Activated T-cell treated with anti-CD3 and anti-CD28 coated beads, Interleukin-2, amount 50 U/mL, for 72 hours (primary cell): ENCODE measurements at regions not wholly inside any gene's neighbourhood (a gene's known extent, or its start where the extent isn't known, plus 50 kb on each side); places are given as distances from the start of the nearest gene placed in this dataset.

Experiments used
- ATAC-seq, 2 donors: fragments of 150-1000 bp; cut with Tn5 transposase; replicated peaks in 1 of 2; 2 replicates each; pipeline ENCODE4 v1.10.0; 2021; ENCODE audit warnings: moderate library complexity in 2 of 2, mild to moderate bottlenecking in 1 of 2
- DNase-seq, 2 donors: peaks; one replicate each; pipeline ENCODE4 v3.0.0; 2021 to 2022; ENCODE audit warnings: mixed read lengths in 1 of 2
- H3K27ac Mint-ChIP-seq: one replicate; pipeline ENCODE4 v1.8.0; 2022; ENCODE audit warnings: mild to moderate bottlenecking, moderate library complexity, mixed read lengths
- H3K27me3 Mint-ChIP-seq: one replicate; pipeline ENCODE4 v1.8.0; 2022; ENCODE audit warnings: low read depth, mixed read lengths
- H3K36me3 Mint-ChIP-seq, 2 donors: one replicate each; pipeline ENCODE4 v1.8.0; 2022; ENCODE audit warnings: mixed read lengths in 2 of 2, mild to moderate bottlenecking in 1 of 2; ENCODE audit not compliant: insufficient read depth in 2 of 2
- H3K4me1 Mint-ChIP-seq: one replicate; pipeline ENCODE4 v1.8.0; 2022; ENCODE audit warnings: low read depth, mixed read lengths
- H3K4me3 Mint-ChIP-seq, 2 donors: one replicate each; pipeline ENCODE4 v1.8.0; 2022; ENCODE audit warnings: mild to moderate bottlenecking in 2 of 2, mixed read lengths in 2 of 2, moderate library complexity in 2 of 2
- H3K9me3 Mint-ChIP-seq, 2 donors: one replicate each; pipeline ENCODE4 v1.8.0; 2022; ENCODE audit warnings: mixed read lengths in 2 of 2

DNA sequence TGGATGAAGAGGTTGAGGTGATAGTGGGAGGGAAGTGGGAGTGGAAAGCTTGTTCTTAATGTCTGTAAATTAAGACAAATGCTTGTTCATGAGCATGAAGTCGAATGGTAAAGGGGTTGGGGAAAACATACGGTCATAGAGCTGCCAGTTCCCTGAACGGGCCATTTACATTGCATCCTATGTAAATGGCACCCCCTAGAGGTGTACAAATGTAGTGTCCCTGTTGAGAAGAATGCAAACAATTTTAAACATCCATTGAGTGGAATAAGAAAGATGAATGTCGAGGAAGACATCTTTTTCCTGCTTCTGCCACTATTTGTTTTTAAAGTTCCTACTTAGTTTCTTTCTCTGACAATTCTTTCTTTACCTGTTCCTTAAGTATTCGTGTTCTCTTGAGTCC, 155.7 kb downstream of the RDH14 start:
- Mint-ChIP-seq H3K4me1 (no peaks in the 10 kb centered on the region), H3K4me3 (no peak overlapping the region), H3K9me3 (no peaks in the 10 kb centered on the region), H3K36me3 (no peaks in the 10 kb centered on the region), H3K27me3 (peaks cover 23% of the 10 kb centered on the region), H3K27ac (no peak overlapping the region)
- ATAC-seq (no peak), DNase-seq (no peak)

GRCh38 chr2:18403921-18404522, 156.4 kb downstream of the RDH14 start:
- Mint-ChIP-seq H3K4me1 (no peaks in the 10 kb centered on the region), H3K4me3 (no peak overlapping the region), H3K27ac (no peak overlapping the region), H3K36me3 (no peaks in the 10 kb centered on the region), H3K9me3 (no peaks in the 10 kb centered on the region), H3K27me3 (peaks cover 23% of the 10 kb centered on the region)
- DNase-seq (no peak), ATAC-seq (no peak)

DNA sequence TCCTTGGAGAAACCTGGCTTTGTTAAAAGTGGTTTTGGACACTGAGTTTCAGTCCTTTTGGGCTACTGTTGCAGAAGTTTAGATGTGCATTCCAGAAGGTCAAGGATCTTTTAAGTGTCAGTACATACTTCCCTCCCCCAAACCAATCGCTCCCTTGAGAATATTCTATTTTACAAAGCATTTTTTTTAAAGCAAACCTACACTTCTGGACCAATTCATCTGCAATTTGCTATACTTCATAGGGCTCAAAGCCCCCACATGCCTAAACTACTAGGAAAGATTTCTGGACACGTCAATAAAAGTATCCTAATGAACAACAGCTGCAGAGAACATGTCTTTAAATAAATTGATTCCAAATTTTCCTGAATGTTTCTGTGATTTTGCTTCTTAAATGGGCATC, 157.6 kb downstream of the RDH14 start:
- no peak overlapping the region for H3K4me3 Mint-ChIP-seq
- peaks cover 23% of the 10 kb centered on the region for H3K27me3 Mint-ChIP-seq
- ATAC-seq = no peak
- H3K27ac Mint-ChIP-seq = no peak overlapping the region
- no peaks in the 10 kb centered on the region for H3K9me3 Mint-ChIP-seq
- no peaks in the 10 kb centered on the region for H3K4me1 Mint-ChIP-seq
- H3K36me3 Mint-ChIP-seq = no peaks in the 10 kb centered on the region
- DNase-seq = no peak

- H3K9me3 Mint-ChIP-seq = no peaks in the 10 kb centered on the region
- no peak for DNase-seq
- H3K4me3 Mint-ChIP-seq = no peak overlapping the region
- no peaks in the 10 kb centered on the region for H3K36me3 Mint-ChIP-seq
- ATAC-seq = no peak
- no peak overlapping the region for H3K27ac Mint-ChIP-seq
- H3K27me3 Mint-ChIP-seq = peaks cover 33% of the 10 kb centered on the region
- no peaks in the 10 kb centered on the region for H3K4me1 Mint-ChIP-seq
Observed at GRCh38 chr2:18401471-18401870, 159.0 kb downstream of the RDH14 start.

DNA sequence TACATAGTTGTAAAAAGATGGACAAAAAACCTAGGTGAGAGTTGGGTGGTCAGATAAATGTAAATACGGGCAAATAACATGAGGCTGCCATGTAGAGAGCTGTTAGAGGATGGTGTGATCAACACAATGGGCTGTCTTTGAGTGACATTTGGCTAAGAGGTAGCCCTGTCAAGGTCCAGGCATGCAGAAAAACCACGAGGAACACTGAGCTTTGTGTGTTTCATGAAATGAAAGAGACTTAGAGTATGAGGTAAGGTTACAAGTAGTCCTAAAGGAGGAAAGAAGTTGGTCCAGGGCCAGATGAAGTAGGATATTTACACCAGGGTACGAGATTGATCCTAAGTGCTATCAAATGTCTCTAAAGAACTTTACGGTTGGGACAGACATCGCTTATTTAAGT, 160.9 kb downstream of the RDH14 start:
- H3K4me3 Mint-ChIP-seq = no peak overlapping the region
- no peak overlapping the region for H3K27ac Mint-ChIP-seq
- H3K27me3 Mint-ChIP-seq = peaks cover 22% of the 10 kb centered on the region
- DNase-seq (no peak), ATAC-seq (no peak)
- H3K4me1 Mint-ChIP-seq = no peaks in the 10 kb centered on the region
- no peaks in the 10 kb centered on the region for H3K36me3 Mint-ChIP-seq
- H3K9me3 Mint-ChIP-seq = no peaks in the 10 kb centered on the region

GRCh38 chr2:18398833-18399232, 161.6 kb downstream of the RDH14 start:
- H3K27ac Mint-ChIP-seq = no peak overlapping the region
- no peak for DNase-seq

GRCh38 chr2:18396329-18397010, 164.0 kb downstream of the RDH14 start:
- H3K4me3 Mint-ChIP-seq = no peak overlapping the region
- H3K9me3 Mint-ChIP-seq = no peaks in the 10 kb centered on the region
- no peak for DNase-seq
- H3K27me3 Mint-ChIP-seq = peaks cover 17% of the 10 kb centered on the region
- no peaks in the 10 kb centered on the region for H3K36me3 Mint-ChIP-seq
- H3K27ac Mint-ChIP-seq = no peak overlapping the region
- H3K4me1 Mint-ChIP-seq = no peaks in the 10 kb centered on the region
- ATAC-seq = no peak

More at GRCh38 chr2:18398833-18399232, 161.6 kb downstream of the RDH14 start:
- peaks cover 18% of the 10 kb centered on the region for H3K27me3 Mint-ChIP-seq
- no peaks in the 10 kb centered on the region for H3K36me3 Mint-ChIP-seq
- no peaks in the 10 kb centered on the region for H3K4me1 Mint-ChIP-seq
- no peak overlapping the region for H3K4me3 Mint-ChIP-seq
- H3K9me3 Mint-ChIP-seq = no peaks in the 10 kb centered on the region
- no peak for ATAC-seq

DNA sequence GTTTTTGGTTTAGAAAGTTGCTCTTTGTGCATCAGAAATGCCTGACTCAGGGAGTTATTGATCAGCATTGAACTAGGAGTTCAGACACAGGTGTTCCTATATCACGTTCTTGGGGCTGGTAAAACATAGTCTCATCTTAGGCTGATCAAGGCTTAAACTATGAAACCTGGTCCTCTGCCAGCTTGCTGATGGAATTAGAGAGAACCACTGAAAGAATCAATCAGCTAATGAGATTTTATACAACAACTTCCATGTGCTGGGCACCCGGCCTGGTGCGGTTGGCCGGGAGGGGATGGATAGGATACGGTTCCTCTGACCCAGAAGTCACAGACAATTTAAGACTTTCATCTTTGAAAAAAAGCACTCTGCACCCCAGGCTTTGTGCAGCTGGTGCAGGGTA, 164.9 kb downstream of the RDH14 start:
- Mint-ChIP-seq H3K36me3 (no peaks in the 10 kb centered on the region), H3K4me1 (no peaks in the 10 kb centered on the region), H3K9me3 (no peaks in the 10 kb centered on the region), H3K4me3 (no peak overlapping the region), H3K27ac (no peak overlapping the region), H3K27me3 (peaks cover 17% of the 10 kb centered on the region)
- no peak for ATAC-seq
- no peak for DNase-seq

- DNase-seq (peak; percentile 55), ATAC-seq (peak; percentile 40 to 42)
- no peak overlapping the region for H3K4me3 Mint-ChIP-seq
- H3K36me3 Mint-ChIP-seq = no peaks in the 10 kb centered on the region
- H3K27ac Mint-ChIP-seq = no peak overlapping the region
- H3K9me3 Mint-ChIP-seq = no peaks in the 10 kb centered on the region
- peaks cover 3% of the 10 kb centered on the region for H3K27me3 Mint-ChIP-seq
- no peaks in the 10 kb centered on the region for H3K4me1 Mint-ChIP-seq
Observed at GRCh38 chr2:18387441-18388206, 172.8 kb downstream of the RDH14 start.

DNA sequence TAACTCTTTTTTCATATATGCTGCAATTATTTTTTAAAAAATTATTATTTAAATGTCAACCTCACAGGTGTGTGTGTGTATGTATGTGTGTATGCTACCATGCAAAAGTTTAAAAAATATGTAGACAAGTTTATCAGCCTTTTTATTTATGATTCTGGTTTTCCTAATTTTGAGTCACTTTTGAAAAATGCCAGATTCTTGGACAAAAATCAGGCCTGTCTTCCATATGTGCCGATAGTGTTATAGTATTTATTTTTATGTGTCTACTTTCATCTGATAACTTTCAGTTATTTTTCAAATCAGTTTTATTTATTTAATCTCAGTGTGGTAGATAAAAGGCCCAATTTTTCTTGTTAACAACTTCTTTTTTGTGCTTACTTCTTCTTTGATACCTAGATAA, 176.2 kb downstream of the RDH14 start:
- H3K27me3 Mint-ChIP-seq = peaks cover 8% of the 10 kb centered on the region
- ATAC-seq = no peak
- no peaks in the 10 kb centered on the region for H3K36me3 Mint-ChIP-seq

GRCh38 chr2:18381386-18381785, 179.1 kb downstream of the RDH14 start:
- Mint-ChIP-seq H3K27me3 (peaks cover 8% of the 10 kb centered on the region), H3K4me1 (no peaks in the 10 kb centered on the region), H3K9me3 (no peaks in the 10 kb centered on the region), H3K4me3 (no peak overlapping the region), H3K36me3 (no peaks in the 10 kb centered on the region), H3K27ac (no peak overlapping the region)
- DNase-seq (no peak), ATAC-seq (no peak)

More for the DNA sequence above, 176.2 kb downstream of the RDH14 start:
- no peak for DNase-seq
- Mint-ChIP-seq H3K4me1 (no peaks in the 10 kb centered on the region), H3K4me3 (no peak overlapping the region), H3K27ac (no peak overlapping the region), H3K9me3 (no peaks in the 10 kb centered on the region)

GRCh38 chr2:18380321-18380720, 180.1 kb downstream of the RDH14 start:
- Mint-ChIP-seq H3K9me3 (no peaks in the 10 kb centered on the region), H3K4me3 (no peak overlapping the region), H3K4me1 (no peaks in the 10 kb centered on the region), H3K36me3 (no peaks in the 10 kb centered on the region), H3K27me3 (peaks cover 8% of the 10 kb centered on the region), H3K27ac (no peak overlapping the region)
- ATAC-seq (no peak), DNase-seq (no peak)

DNA sequence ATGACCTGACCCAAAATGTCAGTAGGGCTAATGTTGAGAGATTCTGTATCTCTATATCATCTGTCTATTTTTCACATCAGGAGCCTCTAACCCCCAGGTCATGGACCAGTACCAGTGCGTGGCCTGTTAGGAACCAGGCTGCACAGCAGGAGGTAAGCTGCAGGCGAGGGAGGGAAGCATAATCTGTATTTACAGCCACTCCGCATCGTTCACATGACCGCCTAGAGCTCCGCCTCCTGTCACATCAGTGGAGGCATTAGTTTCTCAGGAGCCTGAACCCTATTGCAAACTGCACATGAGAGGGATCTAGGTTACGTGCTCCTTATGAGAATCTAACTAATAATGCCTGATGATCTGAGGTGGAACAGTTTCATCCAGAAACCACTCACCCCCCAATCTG, 180.6 kb downstream of the RDH14 start:
- H3K27ac Mint-ChIP-seq = no peak overlapping the region
- H3K27me3 Mint-ChIP-seq = peaks cover 8% of the 10 kb centered on the region
- H3K9me3 Mint-ChIP-seq = no peaks in the 10 kb centered on the region
- ATAC-seq (no peak), DNase-seq (no peak)
- H3K4me3 Mint-ChIP-seq = no peak overlapping the region
- no peaks in the 10 kb centered on the region for H3K36me3 Mint-ChIP-seq
- H3K4me1 Mint-ChIP-seq = no peaks in the 10 kb centered on the region
